ENCODE measurements at regions not wholly inside any gene's neighbourhood (a gene's known extent, or its start where the extent isn't known, plus 50 kb on each side); places are given as distances from the start of the nearest gene placed in this dataset.

DNA sequence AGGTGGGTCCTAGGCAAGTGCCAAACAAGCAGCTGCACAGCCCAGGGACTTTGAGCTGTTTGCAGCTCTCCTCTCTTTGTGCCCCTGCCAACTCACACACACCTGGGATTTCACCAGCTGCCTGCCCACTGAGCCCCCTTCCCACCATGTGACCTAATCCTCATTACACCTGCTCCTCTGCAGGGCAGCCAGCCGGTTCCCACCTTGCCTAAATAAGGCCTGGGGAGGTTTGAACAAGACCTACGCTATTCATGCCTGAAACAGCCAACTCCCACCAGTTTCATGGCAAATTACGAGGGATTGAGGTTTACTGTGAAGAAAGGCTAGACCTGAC, 92.6 kb upstream of the SOX4 start:
- POLR2A ChIA-PET: no interaction called here
- H3K27me3 ChIP-seq (ENCODE audit: control insufficient read depth, insufficient read depth, low read length): no peaks in the 10 kb centered on the region
- H3K36me3 ChIP-seq (ENCODE audit: control insufficient read depth, insufficient read depth, low read length): no peaks in the 10 kb centered on the region
- TF ChIP-seq SIN3A (IDR thresholded peaks at IDR 0.05; ENCODE audit: borderline replicate concordance, insufficient read depth, low read depth, low read length) (no peak), TCF7L2 (IDR thresholded peaks at IDR 0.05; ENCODE audit: low read depth, low read length) (no peak), POLR2AphosphoS5 (IDR thresholded peaks at IDR 0.05; ENCODE audit: low read depth, low read length) (no peak)
- TF ChIP-seq, protein P1, sequence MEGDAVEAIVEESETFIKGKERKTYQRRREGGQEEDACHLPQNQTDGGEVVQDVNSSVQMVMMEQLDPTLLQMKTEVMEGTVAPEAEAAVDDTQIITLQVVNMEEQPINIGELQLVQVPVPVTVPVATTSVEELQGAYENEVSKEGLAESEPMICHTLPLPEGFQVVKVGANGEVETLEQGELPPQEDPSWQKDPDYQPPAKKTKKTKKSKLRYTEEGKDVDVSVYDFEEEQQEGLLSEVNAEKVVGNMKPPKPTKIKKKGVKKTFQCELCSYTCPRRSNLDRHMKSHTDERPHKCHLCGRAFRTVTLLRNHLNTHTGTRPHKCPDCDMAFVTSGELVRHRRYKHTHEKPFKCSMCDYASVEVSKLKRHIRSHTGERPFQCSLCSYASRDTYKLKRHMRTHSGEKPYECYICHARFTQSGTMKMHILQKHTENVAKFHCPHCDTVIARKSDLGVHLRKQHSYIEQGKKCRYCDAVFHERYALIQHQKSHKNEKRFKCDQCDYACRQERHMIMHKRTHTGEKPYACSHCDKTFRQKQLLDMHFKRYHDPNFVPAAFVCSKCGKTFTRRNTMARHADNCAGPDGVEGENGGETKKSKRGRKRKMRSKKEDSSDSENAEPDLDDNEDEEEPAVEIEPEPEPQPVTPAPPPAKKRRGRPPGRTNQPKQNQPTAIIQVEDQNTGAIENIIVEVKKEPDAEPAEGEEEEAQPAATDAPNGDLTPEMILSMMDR (IDR thresholded peaks at IDR 0.05): no peak
- TF ChIP-seq, protein P2, sequence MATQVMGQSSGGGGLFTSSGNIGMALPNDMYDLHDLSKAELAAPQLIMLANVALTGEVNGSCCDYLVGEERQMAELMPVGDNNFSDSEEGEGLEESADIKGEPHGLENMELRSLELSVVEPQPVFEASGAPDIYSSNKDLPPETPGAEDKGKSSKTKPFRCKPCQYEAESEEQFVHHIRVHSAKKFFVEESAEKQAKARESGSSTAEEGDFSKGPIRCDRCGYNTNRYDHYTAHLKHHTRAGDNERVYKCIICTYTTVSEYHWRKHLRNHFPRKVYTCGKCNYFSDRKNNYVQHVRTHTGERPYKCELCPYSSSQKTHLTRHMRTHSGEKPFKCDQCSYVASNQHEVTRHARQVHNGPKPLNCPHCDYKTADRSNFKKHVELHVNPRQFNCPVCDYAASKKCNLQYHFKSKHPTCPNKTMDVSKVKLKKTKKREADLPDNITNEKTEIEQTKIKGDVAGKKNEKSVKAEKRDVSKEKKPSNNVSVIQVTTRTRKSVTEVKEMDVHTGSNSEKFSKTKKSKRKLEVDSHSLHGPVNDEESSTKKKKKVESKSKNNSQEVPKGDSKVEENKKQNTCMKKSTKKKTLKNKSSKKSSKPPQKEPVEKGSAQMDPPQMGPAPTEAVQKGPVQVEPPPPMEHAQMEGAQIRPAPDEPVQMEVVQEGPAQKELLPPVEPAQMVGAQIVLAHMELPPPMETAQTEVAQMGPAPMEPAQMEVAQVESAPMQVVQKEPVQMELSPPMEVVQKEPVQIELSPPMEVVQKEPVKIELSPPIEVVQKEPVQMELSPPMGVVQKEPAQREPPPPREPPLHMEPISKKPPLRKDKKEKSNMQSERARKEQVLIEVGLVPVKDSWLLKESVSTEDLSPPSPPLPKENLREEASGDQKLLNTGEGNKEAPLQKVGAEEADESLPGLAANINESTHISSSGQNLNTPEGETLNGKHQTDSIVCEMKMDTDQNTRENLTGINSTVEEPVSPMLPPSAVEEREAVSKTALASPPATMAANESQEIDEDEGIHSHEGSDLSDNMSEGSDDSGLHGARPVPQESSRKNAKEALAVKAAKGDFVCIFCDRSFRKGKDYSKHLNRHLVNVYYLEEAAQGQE (IDR thresholded peaks at IDR 0.05; ENCODE audit: insufficient read depth in 1 of 2, low read depth in 2 of 2, low read length in 1 of 2): no peak
- H3K9me3 ChIP-seq (ENCODE audit: control insufficient read depth, insufficient read depth, low read depth, low read length): no peaks in the 10 kb centered on the region
- CTCF ChIA-PET: no interaction called here
- no peaks in the 10 kb centered on the region for H3K4me1 ChIP-seq (ENCODE audit: control insufficient read depth, insufficient read depth, low read length)
- in situ Hi-C loops (cut with HindIII; ENCODE audit: low pct_unique_long_range_greater_than_20kb, low sequenced_read_pairs): no loop called here
- no peak overlapping the region for H3K27ac ChIP-seq (ENCODE audit: low read length)
- intact Hi-C loops (cut with micrococcal nuclease; ENCODE audit: unreplicated experiment): no loop called here
- ATAC-seq: no peak
- DNase-seq (ENCODE audit: low read depth, low spot score): no peak
- BruUV-seq (replicated peaks): no TSS peak
- no peak overlapping the region for H3K4me3 ChIP-seq (ENCODE audit: low read depth in 2 of 2, low read length in 2 of 2)

DNA sequence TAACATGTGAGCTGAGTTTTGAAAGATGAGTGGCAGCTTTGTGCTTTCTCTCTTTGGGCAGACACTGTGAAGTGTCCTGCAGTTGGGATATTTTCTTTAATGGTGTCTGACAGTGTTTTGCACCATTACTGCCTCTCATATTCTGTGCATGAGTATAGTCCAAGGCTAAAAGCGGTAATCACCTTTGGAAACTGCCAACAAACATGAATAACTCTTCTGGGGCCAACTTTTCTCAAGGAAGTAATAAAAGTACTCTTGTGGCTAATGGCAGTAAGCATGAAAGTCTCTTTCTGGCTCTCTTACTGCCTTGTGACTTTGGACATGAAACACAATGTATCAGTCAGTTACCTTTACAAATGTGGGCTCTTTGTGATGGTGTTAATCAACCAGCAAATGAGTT, 91.7 kb upstream of the SOX4 start:
- ChIA-PET POLR2A (interaction anchor here (0.6 kb wide), 1 partner anchor 19 kb away, joined by 3 read pairs; no protein-coding TSS in a partner anchor), CTCF (no interaction called here)
- H3K4me1 ChIP-seq (ENCODE audit: control insufficient read depth, insufficient read depth, low read length): no peaks in the 10 kb centered on the region
- H3K9me3 ChIP-seq (ENCODE audit: control insufficient read depth, insufficient read depth, low read depth, low read length): no peaks in the 10 kb centered on the region
- no peak overlapping the region for H3K4me3 ChIP-seq (ENCODE audit: low read depth in 2 of 2, low read length in 2 of 2)
- H3K36me3 ChIP-seq (ENCODE audit: control insufficient read depth, insufficient read depth, low read length): no peaks in the 10 kb centered on the region
- intact Hi-C loops (cut with micrococcal nuclease; ENCODE audit: unreplicated experiment) (no loop called here), in situ Hi-C loops (cut with HindIII; ENCODE audit: low pct_unique_long_range_greater_than_20kb, low sequenced_read_pairs) (no loop called here)
- DNase-seq (ENCODE audit: low read depth, low spot score) (no peak), ATAC-seq (no peak)
- no peaks in the 10 kb centered on the region for H3K27me3 ChIP-seq (ENCODE audit: control insufficient read depth, insufficient read depth, low read length)
- no peak overlapping the region for H3K27ac ChIP-seq (ENCODE audit: low read length)
- BruUV-seq (replicated peaks): no TSS peak
- TF ChIP-seq, protein P2 (IDR thresholded peaks at IDR 0.05; ENCODE audit: insufficient read depth in 1 of 2, low read depth in 2 of 2, low read length in 1 of 2): no peak
- TF ChIP-seq TCF7L2 (IDR thresholded peaks at IDR 0.05; ENCODE audit: low read depth, low read length): no peak
- no peak for TF ChIP-seq POLR2AphosphoS5 (IDR thresholded peaks at IDR 0.05; ENCODE audit: low read depth, low read length)
- no peak for TF ChIP-seq SIN3A (IDR thresholded peaks at IDR 0.05; ENCODE audit: borderline replicate concordance, insufficient read depth, low read depth, low read length)
- TF ChIP-seq, protein P1 (IDR thresholded peaks at IDR 0.05): no peak
